ENCODE measurements at regions not wholly inside any gene's neighbourhood (a gene's known extent, or its start where the extent isn't known, plus 50 kb on each side); places are given as distances from the start of the nearest gene placed in this dataset.

DNA sequence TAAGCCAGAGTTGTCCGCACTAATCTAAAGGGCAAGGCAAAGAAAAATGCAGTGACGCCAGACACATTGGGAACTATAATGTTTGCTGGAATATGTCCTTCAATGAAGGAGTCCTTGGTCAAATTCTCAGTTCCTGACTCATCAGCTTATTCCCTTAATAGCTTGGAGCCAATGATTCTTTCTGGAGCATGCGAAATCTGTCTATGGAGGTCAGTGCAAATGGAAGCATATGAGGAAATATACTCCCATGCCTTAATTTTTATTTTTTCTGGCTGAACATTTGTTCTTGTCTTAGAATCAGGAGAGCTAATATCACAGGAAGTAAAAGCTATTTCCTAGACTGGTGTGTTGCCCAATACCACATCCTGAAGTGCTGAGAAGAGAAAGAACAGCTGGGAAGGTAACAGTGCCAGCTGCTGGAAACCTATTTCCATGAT lies 289.8 kb upstream of the SPRY2 start:
- in situ Hi-C loops (cut with HindIII; ENCODE audit: low pct_ligation_motif_present, low sequenced_read_pairs), result no loop called here
- no peaks in the 10 kb centered on the region for H3K27me3 ChIP-seq (replicated peaks)
- no peak overlapping the region for H3K4me3 ChIP-seq (ENCODE audit: low read depth, low read length)
- H3K27ac ChIP-seq, result no peak overlapping the region
- no peaks in the 10 kb centered on the region for H3K36me3 ChIP-seq (replicated peaks)
- peak; percentile 23 for DNase-seq
- peak; percentile 11 for TF ChIP-seq CTCF (IDR thresholded peaks at IDR 0.05; ENCODE audit: low read depth, low read length, missing control alignments)

- Histone ChIP-seq H3K27ac (no peak overlapping the region), H3K4me3 (ENCODE audit: low read depth, low read length) (no peak overlapping the region), H3K36me3 (replicated peaks) (no peaks in the 10 kb centered on the region), H3K27me3 (replicated peaks) (no peaks in the 10 kb centered on the region)
- DNase-seq, result no peak
- in situ Hi-C loops (cut with HindIII; ENCODE audit: low pct_ligation_motif_present, low sequenced_read_pairs), result no loop called here
- no peak for TF ChIP-seq CTCF (IDR thresholded peaks at IDR 0.05; ENCODE audit: low read depth, low read length, missing control alignments)
Observed at GRCh38 chr13:80618781-80619180, 277.9 kb upstream of the SPRY2 start.

DNA sequence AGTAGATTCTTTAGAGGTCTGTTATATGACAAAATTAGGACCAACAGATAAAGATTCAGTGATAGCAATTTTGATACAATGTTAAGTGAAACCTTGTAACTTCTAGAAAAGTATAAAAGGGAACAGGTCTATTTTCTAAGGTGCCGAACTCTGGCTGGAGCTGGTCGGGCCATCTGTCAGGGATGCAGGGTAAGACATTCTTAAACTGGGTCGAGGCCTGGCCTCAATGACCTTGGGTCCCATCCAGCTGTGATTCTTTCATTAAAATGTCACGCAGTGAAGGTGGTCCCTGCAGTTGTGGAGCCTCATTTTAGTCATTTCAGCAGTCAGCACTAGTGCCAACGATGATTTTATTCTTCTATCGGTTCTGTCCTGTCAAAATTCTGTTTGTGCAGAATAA lies 271.9 kb upstream of the SPRY2 start:
- in situ Hi-C loops (cut with HindIII; ENCODE audit: low pct_ligation_motif_present, low sequenced_read_pairs), result no loop called here
- no peaks in the 10 kb centered on the region for H3K36me3 ChIP-seq (replicated peaks)

GRCh38 chr13:80611310-80611709 lies 270.4 kb upstream of the SPRY2 start:
- Histone ChIP-seq H3K4me3 (ENCODE audit: low read depth, low read length) (no peak overlapping the region), H3K27ac (no peak overlapping the region), H3K27me3 (replicated peaks) (no peaks in the 10 kb centered on the region), H3K36me3 (replicated peaks) (no peaks in the 10 kb centered on the region)
- in situ Hi-C loops (cut with HindIII; ENCODE audit: low pct_ligation_motif_present, low sequenced_read_pairs), result no loop called here
- DNase-seq, result no peak
- TF ChIP-seq CTCF (IDR thresholded peaks at IDR 0.05; ENCODE audit: low read depth, low read length, missing control alignments), result no peak

More for the DNA sequence above, 271.9 kb upstream of the SPRY2 start:
- TF ChIP-seq CTCF (IDR thresholded peaks at IDR 0.05; ENCODE audit: low read depth, low read length, missing control alignments), result no peak
- Histone ChIP-seq H3K4me3 (ENCODE audit: low read depth, low read length) (no peak overlapping the region), H3K27me3 (replicated peaks) (no peaks in the 10 kb centered on the region), H3K27ac (no peak overlapping the region)
- DNase-seq, result no peak

DNA sequence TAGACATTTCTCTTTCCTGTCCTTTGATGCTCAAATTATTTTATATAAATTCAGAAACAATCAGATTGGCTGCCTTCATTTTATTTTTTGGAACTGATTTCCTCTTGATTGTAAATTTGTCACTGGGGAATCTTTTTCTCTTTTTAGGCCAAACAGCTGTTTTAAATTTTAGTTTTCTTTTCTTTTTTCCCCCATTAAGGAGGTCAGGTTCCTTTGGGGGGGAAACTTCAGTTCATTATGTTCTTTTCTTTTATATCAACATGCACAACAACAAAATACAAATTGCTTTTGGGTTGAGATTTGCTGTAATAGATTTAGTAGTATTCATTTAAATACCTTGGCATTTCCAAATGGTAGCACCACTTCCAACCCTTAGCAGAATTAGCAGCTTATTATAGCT lies 264.8 kb upstream of the SPRY2 start:
- DNase-seq, result no peak
- Histone ChIP-seq H3K27me3 (replicated peaks) (no peaks in the 10 kb centered on the region), H3K27ac (no peak overlapping the region), H3K4me3 (ENCODE audit: low read depth, low read length) (no peak overlapping the region), H3K36me3 (replicated peaks) (no peaks in the 10 kb centered on the region)
- in situ Hi-C loops (cut with HindIII; ENCODE audit: low pct_ligation_motif_present, low sequenced_read_pairs), result no loop called here
- TF ChIP-seq CTCF (IDR thresholded peaks at IDR 0.05; ENCODE audit: low read depth, low read length, missing control alignments), result no peak

GRCh38 chr13:80605011-80605410 lies 264.1 kb upstream of the SPRY2 start:
- H3K27ac ChIP-seq, result no peak overlapping the region
- H3K36me3 ChIP-seq (replicated peaks), result no peaks in the 10 kb centered on the region
- H3K4me3 ChIP-seq (ENCODE audit: low read depth, low read length), result no peak overlapping the region
- in situ Hi-C loops (cut with HindIII; ENCODE audit: low pct_ligation_motif_present, low sequenced_read_pairs), result no loop called here
- TF ChIP-seq CTCF (IDR thresholded peaks at IDR 0.05; ENCODE audit: low read depth, low read length, missing control alignments), result no peak
- no peaks in the 10 kb centered on the region for H3K27me3 ChIP-seq (replicated peaks)
- no peak for DNase-seq
